ENCODE measurements at regions not wholly inside any gene's neighbourhood (a gene's known extent, or its start where the extent isn't known, plus 50 kb on each side); places are given as distances from the start of the nearest gene placed in this dataset.

DNA sequence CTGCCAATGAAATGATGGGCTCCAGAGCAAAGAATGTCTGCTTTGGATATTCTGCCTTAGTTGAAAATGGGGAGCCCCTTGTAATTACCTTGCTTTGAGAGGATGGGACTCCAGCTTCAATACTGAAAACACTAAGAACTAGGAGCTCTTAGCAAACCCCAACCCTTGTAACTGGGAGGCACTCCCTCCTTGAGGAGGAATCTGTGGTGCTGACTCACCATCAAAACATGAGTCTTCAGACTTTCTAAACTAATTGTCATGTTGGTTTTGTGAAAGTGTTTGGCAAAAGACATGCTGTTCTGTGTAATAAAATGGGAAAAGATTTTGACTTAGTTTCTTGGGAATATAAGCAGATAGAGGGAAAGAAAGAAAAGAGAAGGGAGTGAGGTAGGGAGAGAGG is 91.9 kb upstream of the PTPRD start:
- TF ChIP-seq, protein P1, sequence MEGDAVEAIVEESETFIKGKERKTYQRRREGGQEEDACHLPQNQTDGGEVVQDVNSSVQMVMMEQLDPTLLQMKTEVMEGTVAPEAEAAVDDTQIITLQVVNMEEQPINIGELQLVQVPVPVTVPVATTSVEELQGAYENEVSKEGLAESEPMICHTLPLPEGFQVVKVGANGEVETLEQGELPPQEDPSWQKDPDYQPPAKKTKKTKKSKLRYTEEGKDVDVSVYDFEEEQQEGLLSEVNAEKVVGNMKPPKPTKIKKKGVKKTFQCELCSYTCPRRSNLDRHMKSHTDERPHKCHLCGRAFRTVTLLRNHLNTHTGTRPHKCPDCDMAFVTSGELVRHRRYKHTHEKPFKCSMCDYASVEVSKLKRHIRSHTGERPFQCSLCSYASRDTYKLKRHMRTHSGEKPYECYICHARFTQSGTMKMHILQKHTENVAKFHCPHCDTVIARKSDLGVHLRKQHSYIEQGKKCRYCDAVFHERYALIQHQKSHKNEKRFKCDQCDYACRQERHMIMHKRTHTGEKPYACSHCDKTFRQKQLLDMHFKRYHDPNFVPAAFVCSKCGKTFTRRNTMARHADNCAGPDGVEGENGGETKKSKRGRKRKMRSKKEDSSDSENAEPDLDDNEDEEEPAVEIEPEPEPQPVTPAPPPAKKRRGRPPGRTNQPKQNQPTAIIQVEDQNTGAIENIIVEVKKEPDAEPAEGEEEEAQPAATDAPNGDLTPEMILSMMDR (IDR thresholded peaks at IDR 0.05; ENCODE audit: low read length): no peak
- no peak for TF ChIP-seq EZH2 (optimal IDR thresholded peaks at IDR 0.05; ENCODE audit: low read depth, low read length)
- TF ChIP-seq EZH2phosphoT487 (IDR thresholded peaks at IDR 0.05; ENCODE audit: low read length): no peak

Data from MM.1S (cell line).